Fibroblast of lung (primary cell): ENCODE measurements at regions not wholly inside any gene's neighbourhood (a gene's known extent, or its start where the extent isn't known, plus 50 kb on each side); places are given as distances from the start of the nearest gene placed in this dataset.

Experiments
- CTCF ChIP-seq, 2 donors: IDR thresholded peaks in 1 of 2; conservative IDR thresholded peaks in 1 of 2; 1 replicate in 1 of 2; 2 replicates in 1 of 2; pipeline ENCODE4 v1.5.1; 2011 to 2012; ENCODE audit warnings: low read length in 2 of 2, control low read depth in 1 of 2, inconsistent platforms in 1 of 2, low read depth in 1 of 2, mild to moderate bottlenecking in 1 of 2
- EZH2 ChIP-seq: IDR thresholded peaks from 2 replicates; pipeline ENCODE4 v1.5.1; 2012; ENCODE audit warnings: low read length, control low read depth, mild to moderate bottlenecking; ENCODE audit errors: missing control alignments

GRCh38 chr14:82778601-82779000, 1244.9 kb upstream of the SEL1L start:
- TF ChIP-seq CTCF (conservative IDR thresholded peaks at IDR 0.05 in 1 of 2, IDR thresholded peaks at IDR 0.05 in 1 of 2; ENCODE audit: low read depth in 1 of 2, low read length in 2 of 2) (no peak), EZH2 (no peak)
